Fibroblast of skin of left biceps (primary cell): ENCODE measurements at regions not wholly inside any gene's neighbourhood (a gene's known extent, or its start where the extent isn't known, plus 50 kb on each side); places are given as distances from the start of the nearest gene placed in this dataset.
"Not testable (repeated sequence)": the region's sequence is repeated elsewhere in the genome, so short reads cannot be mapped to it uniquely, and the experiment has no call there.

Source experiments
- DNase-seq, 2 experiments: peaks; one replicate each; pipeline ENCODE4 v3.0.0-alpha.2; 2013; ENCODE audit warnings: low read depth in 2 of 2

- DNase-seq: no peak
Measured at GRCh38 chr20:51923633-51924032, 121.3 kb upstream of the SALL4 start.

GRCh38 chr20:51922812-51923211, 120.5 kb upstream of the SALL4 start:
- DNase-seq: not testable (repeated sequence)

GRCh38 chr20:51918561-51918960, 116.2 kb upstream of the SALL4 start:
- no peak for DNase-seq

- DNase-seq: no peak
Measured at GRCh38 chr20:51917886-51918535, 115.7 kb upstream of the SALL4 start.

GRCh38 chr20:51916244-51916643, 113.9 kb upstream of the SALL4 start:
- DNase-seq: no peak

- DNase-seq: no peak
Measured at GRCh38 chr20:51914758-51915157, 112.4 kb upstream of the SALL4 start.

GRCh38 chr20:51910321-51911050, 108.2 kb upstream of the SALL4 start:
- DNase-seq: peak in 1 of 2 experiments; percentile 18

GRCh38 chr20:51906679-51907078, 104.4 kb upstream of the SALL4 start:
- DNase-seq: no peak

GRCh38 chr20:51906049-51906448, 103.7 kb upstream of the SALL4 start:
- DNase-seq: no peak

- no peak for DNase-seq
Measured at GRCh38 chr20:51902933-51903332, 100.6 kb upstream of the SALL4 start.

GRCh38 chr20:51900443-51900842, 98.1 kb upstream of the SALL4 start:
- no peak for DNase-seq

DNA sequence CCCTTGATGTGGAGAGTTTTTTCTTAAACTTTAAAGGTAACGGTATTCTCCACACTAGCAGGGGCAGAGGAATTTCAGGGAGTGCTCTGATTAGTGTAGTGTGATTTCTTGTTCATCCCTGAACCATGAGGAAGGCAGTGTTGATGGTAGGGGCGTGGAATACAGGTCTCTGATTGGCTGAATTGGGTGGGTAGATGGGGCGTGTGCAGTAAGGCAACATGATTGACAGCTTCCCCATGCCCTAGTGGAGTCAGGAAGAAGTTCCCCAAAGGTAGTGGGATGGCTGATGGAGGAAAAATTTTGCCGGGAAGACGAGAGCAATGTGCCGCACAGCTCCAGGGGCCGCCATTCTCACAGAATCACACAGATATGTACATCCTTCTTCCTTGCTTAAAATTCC, 97.4 kb upstream of the SALL4 start:
- DNase-seq: no peak

GRCh38 chr20:51898788-51899187, 96.5 kb upstream of the SALL4 start:
- DNase-seq: no peak

GRCh38 chr20:51894619-51895018, 92.3 kb upstream of the SALL4 start:
- no peak for DNase-seq

GRCh38 chr20:51894201-51894600, 91.9 kb upstream of the SALL4 start:
- no peak for DNase-seq

DNA sequence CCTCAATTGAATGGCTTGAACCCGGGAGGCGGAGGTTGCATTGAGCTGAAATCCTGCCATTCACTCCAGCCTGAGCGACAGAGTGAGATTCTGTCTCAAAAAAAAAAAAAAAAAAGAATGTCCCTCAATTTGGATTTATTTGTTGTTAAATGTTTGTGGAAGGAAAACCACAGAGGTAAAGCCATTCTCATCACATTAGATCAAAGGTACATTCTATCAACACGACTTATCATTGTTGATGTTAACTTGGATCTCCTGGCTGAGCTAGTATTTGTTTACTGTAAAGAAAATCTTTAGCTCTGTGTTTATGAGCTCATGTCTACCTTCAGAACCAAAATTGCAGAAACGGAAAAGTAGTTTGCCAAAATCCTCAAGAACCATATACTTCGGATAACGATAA, 91.4 kb upstream of the SALL4 start:
- no peak for DNase-seq

DNA sequence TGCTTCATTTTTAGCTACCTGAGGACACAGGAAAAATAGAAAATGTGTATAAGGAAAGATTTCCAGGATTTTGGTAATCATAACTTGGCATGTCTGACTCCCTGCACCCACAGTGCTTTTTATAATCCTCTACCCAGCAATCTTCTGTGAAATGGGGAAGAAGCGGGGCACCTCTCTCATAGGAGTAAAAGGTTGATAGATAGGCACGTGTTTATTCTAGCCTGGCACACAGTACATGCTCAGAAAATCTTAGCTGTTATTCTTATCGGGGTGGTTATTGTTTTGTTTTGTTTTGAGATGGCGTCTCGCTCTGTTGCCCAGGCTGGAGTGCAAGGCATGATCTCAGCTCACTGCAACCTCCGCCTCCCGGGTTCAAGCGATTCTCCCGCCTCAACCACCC, 87.7 kb upstream of the SALL4 start:
- no peak for DNase-seq

DNA sequence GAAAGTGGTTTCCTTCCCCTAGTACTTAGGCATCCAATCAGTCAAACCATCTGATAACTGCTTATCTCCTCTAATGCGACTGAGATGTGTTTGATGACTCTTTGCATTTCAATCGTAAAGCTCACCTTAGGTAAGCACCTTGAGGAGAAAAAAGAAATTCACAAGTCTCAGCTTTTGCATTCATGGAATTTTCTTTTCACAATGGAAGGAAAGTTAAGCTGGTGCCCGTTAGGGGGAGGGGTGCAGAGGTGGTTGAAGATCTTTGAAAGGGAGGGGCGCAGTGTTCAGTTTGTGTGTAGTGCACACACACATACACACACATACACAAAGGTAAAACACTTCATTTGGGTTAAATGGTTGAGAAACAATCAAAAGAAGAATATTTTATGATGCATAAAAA, 87.1 kb upstream of the SALL4 start:
- no peak for DNase-seq

DNA sequence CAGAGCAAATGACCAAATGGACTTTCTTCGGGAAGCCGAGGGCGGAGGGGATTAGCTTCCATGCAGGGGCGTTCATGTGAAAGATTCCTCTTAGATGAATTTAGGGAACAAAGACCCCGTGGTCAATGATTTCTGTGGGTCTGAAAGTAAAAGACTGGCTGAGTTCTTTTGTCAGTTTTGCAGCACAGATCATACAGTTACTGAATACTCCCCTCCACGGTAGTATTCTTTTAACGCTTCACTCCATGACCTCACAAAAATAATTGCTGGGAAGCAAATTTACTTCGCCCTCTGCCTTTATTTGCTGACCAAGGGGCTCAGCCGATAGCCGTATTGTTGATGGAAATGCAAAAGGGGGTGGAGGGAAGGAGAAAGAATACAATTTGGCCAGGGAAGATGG, 86.0 kb upstream of the SALL4 start:
- DNase-seq: no peak

DNA sequence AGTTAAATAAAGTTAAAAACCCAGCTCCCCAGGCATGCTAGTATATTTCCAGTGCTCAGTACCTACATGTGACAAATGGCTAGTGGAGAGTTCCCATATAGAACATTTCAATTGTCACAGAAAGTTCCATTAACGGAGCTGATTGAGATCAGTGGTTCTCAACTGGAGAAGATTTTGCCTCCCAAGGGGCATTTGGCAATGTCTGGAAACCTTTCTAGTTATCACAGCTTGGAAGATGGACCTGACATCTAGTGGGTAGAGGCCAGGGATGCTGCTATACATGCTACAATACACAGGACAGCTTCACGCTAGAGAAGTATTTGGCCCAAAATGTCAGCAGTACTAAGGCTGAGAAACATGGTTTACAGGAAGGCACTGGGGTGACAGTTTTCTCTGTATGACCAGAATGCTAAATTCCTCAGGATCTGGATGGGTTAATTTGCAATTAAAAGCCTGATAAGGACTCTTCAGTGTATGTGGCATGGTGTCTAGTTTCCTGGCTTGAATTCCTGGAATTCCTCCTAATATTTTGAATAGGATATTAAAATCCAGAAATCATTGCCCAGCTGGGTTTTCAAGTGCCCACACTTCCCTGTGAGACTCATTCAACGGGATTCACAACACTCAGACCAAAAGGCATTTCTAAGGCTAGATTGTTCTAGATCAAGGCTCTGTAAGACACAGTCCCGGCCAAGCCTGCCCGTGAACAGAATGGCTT, 84.7 kb upstream of the SALL4 start:
- DNase-seq: no peak

DNA sequence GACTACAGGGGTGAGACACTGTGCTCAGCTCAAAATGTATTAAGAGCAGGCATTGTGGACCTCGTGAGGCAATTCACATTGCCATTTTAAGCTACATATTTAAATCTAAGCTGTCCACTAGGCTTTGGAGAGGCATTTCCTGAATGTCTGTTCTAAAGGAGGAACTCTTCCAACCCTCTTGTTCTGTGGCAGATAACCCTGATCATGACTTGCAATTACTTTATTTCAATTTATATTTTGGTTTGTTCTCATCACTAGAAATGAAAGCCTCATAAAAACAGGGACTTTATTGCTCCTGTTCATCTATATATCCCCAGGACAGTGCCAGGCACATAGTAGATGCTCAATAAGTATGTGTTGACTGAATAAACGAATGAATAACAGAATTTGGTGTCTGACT, 84.0 kb upstream of the SALL4 start:
- no peak for DNase-seq

DNA sequence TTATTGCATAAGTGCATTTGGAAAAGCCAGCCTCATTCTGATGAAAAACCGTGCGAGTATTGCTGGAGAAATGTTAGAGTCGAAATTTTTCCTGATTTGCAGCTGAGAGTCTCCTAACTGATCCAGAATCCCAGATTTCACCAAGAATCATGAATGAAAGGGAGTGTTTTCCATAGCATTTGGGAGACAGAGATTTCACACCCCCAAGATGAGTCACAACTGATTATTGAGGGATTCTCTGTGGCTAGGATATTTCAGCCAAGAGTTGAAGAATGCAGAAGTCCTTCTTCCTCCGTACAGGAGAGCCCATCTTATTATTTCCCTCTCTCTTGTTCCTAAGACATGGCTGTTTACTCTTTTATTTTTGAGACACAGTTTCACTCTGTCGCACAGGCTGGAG, 82.2 kb upstream of the SALL4 start:
- peak; percentile 58 to 59 for DNase-seq

GRCh38 chr20:51880188-51880587, 77.9 kb upstream of the SALL4 start:
- no peak for DNase-seq
